Tibial nerve (tissue), 4 donors: ENCODE measurements at regions not wholly inside any gene's neighbourhood (a gene's known extent, or its start where the extent isn't known, plus 50 kb on each side); places are given as distances from the start of the nearest gene placed in this dataset.

ENCODE experiments used
- EP300 ChIP-seq, 2 donors: sonication (generic); formaldehyde crosslinking; IDR thresholded peaks; one replicate each; pipeline ENCODE4 v1.6.1; 2017; ENCODE audit warnings: antibody characterized with exemption in 2 of 2, mild to moderate bottlenecking in 1 of 2
- TF ChIP-seq, protein P1 (sequence below), 5 experiments: fragments of 200-600 bp in 3 of 5; fragments of 450-650 bp in 2 of 5; sonication (generic) in 3 of 5; IDR thresholded peaks; one replicate each; pipeline ENCODE4 v1.5.1; 2016 to 2019; ENCODE audit warnings: antibody characterized with exemption in 5 of 5, mild to moderate bottlenecking in 3 of 5, moderate library complexity in 2 of 5

- TF ChIP-seq, protein P1, sequence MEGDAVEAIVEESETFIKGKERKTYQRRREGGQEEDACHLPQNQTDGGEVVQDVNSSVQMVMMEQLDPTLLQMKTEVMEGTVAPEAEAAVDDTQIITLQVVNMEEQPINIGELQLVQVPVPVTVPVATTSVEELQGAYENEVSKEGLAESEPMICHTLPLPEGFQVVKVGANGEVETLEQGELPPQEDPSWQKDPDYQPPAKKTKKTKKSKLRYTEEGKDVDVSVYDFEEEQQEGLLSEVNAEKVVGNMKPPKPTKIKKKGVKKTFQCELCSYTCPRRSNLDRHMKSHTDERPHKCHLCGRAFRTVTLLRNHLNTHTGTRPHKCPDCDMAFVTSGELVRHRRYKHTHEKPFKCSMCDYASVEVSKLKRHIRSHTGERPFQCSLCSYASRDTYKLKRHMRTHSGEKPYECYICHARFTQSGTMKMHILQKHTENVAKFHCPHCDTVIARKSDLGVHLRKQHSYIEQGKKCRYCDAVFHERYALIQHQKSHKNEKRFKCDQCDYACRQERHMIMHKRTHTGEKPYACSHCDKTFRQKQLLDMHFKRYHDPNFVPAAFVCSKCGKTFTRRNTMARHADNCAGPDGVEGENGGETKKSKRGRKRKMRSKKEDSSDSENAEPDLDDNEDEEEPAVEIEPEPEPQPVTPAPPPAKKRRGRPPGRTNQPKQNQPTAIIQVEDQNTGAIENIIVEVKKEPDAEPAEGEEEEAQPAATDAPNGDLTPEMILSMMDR (IDR thresholded peaks at IDR 0.05): no peak
- TF ChIP-seq EP300 (IDR thresholded peaks at IDR 0.05): no peak
These were observed 182.1 kb downstream of the DEPDC1B start for GRCh38 chr5:60517850-60518249.
